ENCODE measurements at regions not wholly inside any gene's neighbourhood (a gene's known extent, or its start where the extent isn't known, plus 50 kb on each side); places are given as distances from the start of the nearest gene placed in this dataset.

- TF ChIP-seq E2F4 (IDR thresholded peaks at IDR 0.05; ENCODE audit: low read depth, low read length), result no peak
- TF ChIP-seq EZH2 (IDR thresholded peaks at IDR 0.05; ENCODE audit: borderline replicate concordance, control insufficient read depth, low read depth, low read length), result no peak
- no peak for TF ChIP-seq RFX5 (IDR thresholded peaks at IDR 0.05; ENCODE audit: low read depth, low read length)
- no peak for TF ChIP-seq POLR2A (IDR thresholded peaks at IDR 0.05; ENCODE audit: low read depth, low read length)
- no peak for TF ChIP-seq CTCF (IDR thresholded peaks at IDR 0.05 in 2 of 3, conservative IDR thresholded peaks at IDR 0.05 in 1 of 3; ENCODE audit: control insufficient read depth in 2 of 3, extremely low read depth in 1 of 3, insufficient read depth in 1 of 3, low read depth in 3 of 3, low read length in 3 of 3)
- TF ChIP-seq ZBED1 (IDR thresholded peaks at IDR 0.05; ENCODE audit: borderline replicate concordance), result no peak
- TF ChIP-seq TAF1 (IDR thresholded peaks at IDR 0.05; ENCODE audit: borderline replicate concordance, low read depth, low read length), result no peak
- TF ChIP-seq SUZ12 (IDR thresholded peaks at IDR 0.05; ENCODE audit: unreplicated experiment), result no peak
- no peak for TF ChIP-seq EP300 (IDR thresholded peaks at IDR 0.05; ENCODE audit: borderline replicate concordance in 1 of 2, control insufficient read depth in 1 of 2, low read depth in 2 of 2, low read length in 2 of 2)
- no peak for TF ChIP-seq ETV6 (conservative IDR thresholded peaks at IDR 0.05 in 1 of 2, IDR thresholded peaks at IDR 0.05 in 1 of 2; ENCODE audit: borderline replicate concordance in 1 of 2, low read depth in 1 of 2)
These were observed 68.7 kb upstream of the TAB3 start for GRCh38 chrX:30957753-30958152.
